GM20000 (cell line): ENCODE measurements at regions not wholly inside any gene's neighbourhood (a gene's known extent, or its start where the extent isn't known, plus 50 kb on each side); places are given as distances from the start of the nearest gene placed in this dataset.
A peak's percentile ranks its signal among the peaks of the same experiment; 100 is the strongest.

Source experiments
- DNase-seq: peaks from one replicate; pipeline ENCODE4 v3.0.0; 2012; ENCODE audit warnings: low spot score
- TF ChIP-seq, protein P1 (sequence below): IDR thresholded peaks from 2 replicates; pipeline ENCODE4 v1.5.1; 2012; ENCODE audit warnings: mild to moderate bottlenecking, control low read depth; ENCODE audit errors: extremely low read depth, missing control alignments

DNA sequence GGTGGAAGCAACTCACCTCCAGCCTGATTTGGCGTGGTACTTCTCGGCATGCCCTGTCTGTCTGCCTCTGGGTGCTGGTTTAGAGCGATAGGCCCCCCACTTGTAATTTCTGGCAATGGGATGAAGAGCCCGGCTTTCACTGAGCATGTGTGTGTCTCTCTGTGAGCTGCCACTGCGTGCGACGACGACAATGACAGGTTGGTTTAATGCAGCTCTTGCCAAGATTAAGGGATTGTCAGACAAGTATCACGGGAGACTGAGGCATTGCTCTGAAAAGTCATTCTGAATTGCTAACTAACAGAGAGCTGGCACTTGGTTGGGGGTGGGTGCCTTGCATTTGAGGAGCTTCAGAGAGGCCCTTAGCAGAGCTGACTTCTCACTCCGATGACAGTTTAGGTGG lies 348.8 kb upstream of the CLINT1 start:
- TF ChIP-seq, protein P1, sequence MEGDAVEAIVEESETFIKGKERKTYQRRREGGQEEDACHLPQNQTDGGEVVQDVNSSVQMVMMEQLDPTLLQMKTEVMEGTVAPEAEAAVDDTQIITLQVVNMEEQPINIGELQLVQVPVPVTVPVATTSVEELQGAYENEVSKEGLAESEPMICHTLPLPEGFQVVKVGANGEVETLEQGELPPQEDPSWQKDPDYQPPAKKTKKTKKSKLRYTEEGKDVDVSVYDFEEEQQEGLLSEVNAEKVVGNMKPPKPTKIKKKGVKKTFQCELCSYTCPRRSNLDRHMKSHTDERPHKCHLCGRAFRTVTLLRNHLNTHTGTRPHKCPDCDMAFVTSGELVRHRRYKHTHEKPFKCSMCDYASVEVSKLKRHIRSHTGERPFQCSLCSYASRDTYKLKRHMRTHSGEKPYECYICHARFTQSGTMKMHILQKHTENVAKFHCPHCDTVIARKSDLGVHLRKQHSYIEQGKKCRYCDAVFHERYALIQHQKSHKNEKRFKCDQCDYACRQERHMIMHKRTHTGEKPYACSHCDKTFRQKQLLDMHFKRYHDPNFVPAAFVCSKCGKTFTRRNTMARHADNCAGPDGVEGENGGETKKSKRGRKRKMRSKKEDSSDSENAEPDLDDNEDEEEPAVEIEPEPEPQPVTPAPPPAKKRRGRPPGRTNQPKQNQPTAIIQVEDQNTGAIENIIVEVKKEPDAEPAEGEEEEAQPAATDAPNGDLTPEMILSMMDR = no peak

DNA sequence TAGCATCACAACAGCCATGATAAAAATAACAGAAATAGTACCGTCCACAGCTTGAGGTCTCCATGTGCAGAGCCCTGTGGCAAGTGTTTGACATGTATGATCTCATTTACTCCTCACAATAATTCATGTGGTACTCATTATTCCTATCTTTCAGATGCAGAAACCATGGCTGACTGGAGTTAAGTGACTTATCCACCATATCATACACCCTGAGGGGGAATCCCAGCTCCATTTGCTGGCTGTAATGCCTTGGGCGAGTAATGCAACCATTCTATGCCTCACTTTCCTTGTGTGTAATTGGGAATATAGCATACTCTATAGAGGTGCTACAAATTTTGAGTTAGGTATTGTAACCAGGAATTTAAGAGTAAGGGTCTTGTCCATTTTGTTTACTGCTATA lies 347.0 kb upstream of the CLINT1 start:
- TF ChIP-seq, protein P1 = no peak
- DNase-seq = no peak

More for the DNA sequence above, 348.8 kb upstream of the CLINT1 start:
- DNase-seq = no peak

- TF ChIP-seq, protein P1 = no peak
- DNase-seq = no peak
These were observed 344.3 kb upstream of the CLINT1 start for GRCh38 chr5:158203261-158203660.

- no peak for DNase-seq
- TF ChIP-seq, protein P1 = no peak
These were observed 343.9 kb upstream of the CLINT1 start for GRCh38 chr5:158202801-158203200.

- DNase-seq = no peak
- TF ChIP-seq, protein P1 = no peak
These were observed 341.7 kb upstream of the CLINT1 start for GRCh38 chr5:158200619-158201018.

DNA sequence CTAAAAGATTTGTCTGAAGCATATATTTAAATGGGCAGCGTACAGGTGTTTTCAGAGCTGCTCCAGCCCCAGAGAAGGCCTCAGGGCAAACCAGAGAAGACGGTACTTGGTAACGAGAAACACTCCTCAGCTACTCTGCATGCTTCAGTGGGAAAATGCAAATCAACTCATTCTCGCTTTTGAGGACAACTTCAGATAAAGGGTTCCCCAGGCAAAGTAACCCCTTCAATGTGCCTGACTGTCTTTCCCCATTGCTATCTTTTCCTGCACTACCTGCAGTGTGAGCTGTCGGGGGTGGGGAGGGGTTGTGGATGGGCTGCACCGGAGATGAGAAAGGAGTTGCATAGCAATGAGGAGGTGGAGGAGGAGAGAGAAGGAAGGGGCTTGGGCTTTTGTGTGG lies 339.7 kb upstream of the CLINT1 start:
- TF ChIP-seq, protein P1 = no peak
- peak; percentile 60 for DNase-seq

DNA sequence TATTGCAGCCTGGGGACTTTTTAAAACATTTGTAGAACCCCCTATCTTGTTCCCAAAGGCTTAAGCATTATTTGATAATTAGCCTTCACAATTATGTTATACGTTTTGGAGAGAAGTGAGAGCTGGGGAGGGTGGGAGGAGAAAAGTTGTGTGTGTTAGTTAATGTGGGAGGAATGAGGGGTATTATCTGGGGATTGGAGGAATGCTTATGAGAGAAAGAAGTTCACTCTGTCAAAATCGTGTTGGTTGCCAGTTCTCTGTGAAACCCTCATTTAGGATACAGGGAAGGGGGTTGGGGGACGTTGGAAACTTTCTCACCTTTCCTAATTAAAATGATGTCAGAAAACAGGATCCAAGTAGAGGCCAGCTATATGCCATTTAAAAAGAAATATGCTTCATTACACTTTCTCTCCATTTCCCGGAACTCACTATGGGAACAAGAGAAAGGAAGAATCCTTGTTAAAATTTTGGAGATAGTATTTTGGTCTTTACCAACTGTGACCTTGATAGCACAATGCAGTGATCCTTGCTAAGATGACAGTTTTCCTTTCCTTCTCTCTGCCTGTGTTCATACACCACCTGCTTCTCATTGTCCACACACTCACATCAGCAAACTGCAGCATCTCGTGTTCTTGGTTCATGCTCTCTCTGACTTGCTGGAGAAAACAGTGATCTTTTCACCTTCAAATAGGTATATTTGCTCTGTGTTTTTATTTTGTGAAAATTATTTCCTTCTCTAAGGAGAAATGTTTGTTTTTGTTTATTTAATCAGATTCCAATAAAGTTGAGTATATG lies 336.7 kb upstream of the CLINT1 start:
- DNase-seq = no peak
- TF ChIP-seq, protein P1 = no peak
